Keratinocyte (primary cell): ENCODE measurements at regions not wholly inside any gene's neighbourhood (a gene's known extent, or its start where the extent isn't known, plus 50 kb on each side); places are given as distances from the start of the nearest gene placed in this dataset.

Experiments
- EZH2 ChIP-seq: IDR thresholded peaks from one replicate; pipeline ENCODE4 v1.6.1; 2012; ENCODE audit warnings: inconsistent platforms, mild to moderate bottlenecking, low read length, moderate library complexity
- TF ChIP-seq, protein P1 (sequence below), 3 experiments: IDR thresholded peaks in 1 of 3; conservative IDR thresholded peaks in 1 of 3; optimal IDR thresholded peaks in 1 of 3; 2 replicates in 2 of 3; 3 replicates in 1 of 3; pipeline versions ENCODE3 to v1.5.1; 2011; ENCODE audit warnings: low read length in 3 of 3, mild to moderate bottlenecking in 3 of 3, moderate library complexity in 2 of 3, control low read depth in 1 of 3, inconsistent platforms in 1 of 3; ENCODE audit not compliant: insufficient read depth in 2 of 3; ENCODE audit errors: extremely low read depth in 1 of 3

DNA sequence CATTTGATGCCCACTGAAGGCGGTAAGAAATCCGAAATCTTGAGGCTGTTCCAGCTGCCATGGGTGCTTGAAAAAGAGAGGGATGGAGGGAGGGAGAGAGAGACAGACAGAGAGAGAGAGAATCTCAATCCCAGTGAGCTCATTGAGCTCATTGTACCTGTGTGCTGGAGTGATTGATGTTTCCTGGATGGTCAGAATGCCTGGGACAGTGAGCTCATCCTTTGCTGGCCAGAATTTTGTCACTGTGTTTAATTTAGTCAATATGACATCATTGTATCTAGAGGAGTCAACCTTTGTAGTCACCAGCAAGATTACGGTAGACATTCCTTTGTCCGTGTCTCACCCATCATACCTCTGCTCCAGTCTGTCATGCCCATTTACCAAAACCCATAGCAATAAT is 625.4 kb upstream of the POM121L12 start:
- TF ChIP-seq, protein P1, sequence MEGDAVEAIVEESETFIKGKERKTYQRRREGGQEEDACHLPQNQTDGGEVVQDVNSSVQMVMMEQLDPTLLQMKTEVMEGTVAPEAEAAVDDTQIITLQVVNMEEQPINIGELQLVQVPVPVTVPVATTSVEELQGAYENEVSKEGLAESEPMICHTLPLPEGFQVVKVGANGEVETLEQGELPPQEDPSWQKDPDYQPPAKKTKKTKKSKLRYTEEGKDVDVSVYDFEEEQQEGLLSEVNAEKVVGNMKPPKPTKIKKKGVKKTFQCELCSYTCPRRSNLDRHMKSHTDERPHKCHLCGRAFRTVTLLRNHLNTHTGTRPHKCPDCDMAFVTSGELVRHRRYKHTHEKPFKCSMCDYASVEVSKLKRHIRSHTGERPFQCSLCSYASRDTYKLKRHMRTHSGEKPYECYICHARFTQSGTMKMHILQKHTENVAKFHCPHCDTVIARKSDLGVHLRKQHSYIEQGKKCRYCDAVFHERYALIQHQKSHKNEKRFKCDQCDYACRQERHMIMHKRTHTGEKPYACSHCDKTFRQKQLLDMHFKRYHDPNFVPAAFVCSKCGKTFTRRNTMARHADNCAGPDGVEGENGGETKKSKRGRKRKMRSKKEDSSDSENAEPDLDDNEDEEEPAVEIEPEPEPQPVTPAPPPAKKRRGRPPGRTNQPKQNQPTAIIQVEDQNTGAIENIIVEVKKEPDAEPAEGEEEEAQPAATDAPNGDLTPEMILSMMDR (optimal IDR thresholded peaks at IDR 0.05 in 1 of 3, IDR thresholded peaks at IDR 0.05 in 1 of 3, conservative IDR thresholded peaks at IDR 0.05 in 1 of 3; ENCODE audit: extremely low read depth in 1 of 3, insufficient read depth in 2 of 3, low read length in 3 of 3) = no peak
- no peak for TF ChIP-seq EZH2
